Nephron (organoid): ENCODE measurements at regions not wholly inside any gene's neighbourhood (a gene's known extent, or its start where the extent isn't known, plus 50 kb on each side); places are given as distances from the start of the nearest gene placed in this dataset.
A peak's percentile ranks its signal among the peaks of the same experiment; 100 is the strongest.

Source experiments
- H3K27ac Mint-ChIP-seq, 3 experiments: 2 replicates each; pipeline ENCODE4 v1.8.0; 2020; ENCODE audit warnings: mixed read lengths in 3 of 3, mild to moderate bottlenecking in 2 of 3, moderate library complexity in 1 of 3
- H3K27me3 Mint-ChIP-seq: 2 replicates; pipeline ENCODE4 v1.8.0; 2021; ENCODE audit warnings: low read depth, mild to moderate bottlenecking, moderate library complexity, mixed read lengths
- H3K36me3 Mint-ChIP-seq: 2 replicates; pipeline ENCODE4 v1.8.0; 2020; ENCODE audit warnings: low read depth, mixed read lengths
- H3K4me1 Mint-ChIP-seq: 2 replicates; pipeline ENCODE4 v1.8.0; 2020; ENCODE audit warnings: mixed read lengths
- H3K4me3 Mint-ChIP-seq, 3 experiments: 2 replicates each; pipeline ENCODE4 v1.8.0; 2020; ENCODE audit warnings: mild to moderate bottlenecking in 3 of 3, mixed read lengths in 3 of 3, moderate library complexity in 2 of 3
- H3K9me3 Mint-ChIP-seq: 2 replicates; pipeline ENCODE4 v1.8.0; 2020; ENCODE audit warnings: mixed read lengths
- TF ChIP-seq, protein P1 (sequence below), 3 experiments: fragments of 200-600 bp; sonication (generic); IDR thresholded peaks; one replicate each; pipeline ENCODE4 v1.5.0; 2021; ENCODE audit warnings: antibody characterized with exemption in 3 of 3; ENCODE audit not compliant: unreplicated experiment in 3 of 3

DNA sequence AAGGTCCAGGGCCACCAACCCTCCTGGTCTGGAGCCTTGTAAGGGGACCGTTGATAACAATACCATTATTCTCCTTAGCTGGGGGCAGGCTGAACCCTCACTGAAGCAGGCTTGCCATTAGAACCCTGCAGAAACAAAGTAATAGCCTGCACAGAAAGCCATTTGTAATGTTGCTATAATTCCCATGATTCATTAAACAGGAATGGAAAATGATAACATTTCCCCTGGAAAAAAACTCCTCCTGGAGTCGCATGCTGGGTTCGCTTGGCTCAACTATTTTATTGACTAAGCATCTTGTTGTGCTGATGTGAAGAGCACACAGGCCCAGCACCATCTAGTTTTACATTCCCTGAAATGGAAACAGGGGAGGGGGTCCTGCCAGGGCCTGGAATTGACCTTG lies 155.6 kb upstream of the CSF3R start:
- H3K9me3 Mint-ChIP-seq: no peaks in the 10 kb centered on the region
- no peak overlapping the region for H3K4me3 Mint-ChIP-seq
- peaks cover 15% of the 10 kb centered on the region for H3K27me3 Mint-ChIP-seq
- TF ChIP-seq, protein P1, sequence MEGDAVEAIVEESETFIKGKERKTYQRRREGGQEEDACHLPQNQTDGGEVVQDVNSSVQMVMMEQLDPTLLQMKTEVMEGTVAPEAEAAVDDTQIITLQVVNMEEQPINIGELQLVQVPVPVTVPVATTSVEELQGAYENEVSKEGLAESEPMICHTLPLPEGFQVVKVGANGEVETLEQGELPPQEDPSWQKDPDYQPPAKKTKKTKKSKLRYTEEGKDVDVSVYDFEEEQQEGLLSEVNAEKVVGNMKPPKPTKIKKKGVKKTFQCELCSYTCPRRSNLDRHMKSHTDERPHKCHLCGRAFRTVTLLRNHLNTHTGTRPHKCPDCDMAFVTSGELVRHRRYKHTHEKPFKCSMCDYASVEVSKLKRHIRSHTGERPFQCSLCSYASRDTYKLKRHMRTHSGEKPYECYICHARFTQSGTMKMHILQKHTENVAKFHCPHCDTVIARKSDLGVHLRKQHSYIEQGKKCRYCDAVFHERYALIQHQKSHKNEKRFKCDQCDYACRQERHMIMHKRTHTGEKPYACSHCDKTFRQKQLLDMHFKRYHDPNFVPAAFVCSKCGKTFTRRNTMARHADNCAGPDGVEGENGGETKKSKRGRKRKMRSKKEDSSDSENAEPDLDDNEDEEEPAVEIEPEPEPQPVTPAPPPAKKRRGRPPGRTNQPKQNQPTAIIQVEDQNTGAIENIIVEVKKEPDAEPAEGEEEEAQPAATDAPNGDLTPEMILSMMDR (IDR thresholded peaks at IDR 0.05; ENCODE audit: unreplicated experiment in 3 of 3): no peak
- no peak overlapping the region for H3K27ac Mint-ChIP-seq
- H3K36me3 Mint-ChIP-seq: no peaks in the 10 kb centered on the region
- no peaks in the 10 kb centered on the region for H3K4me1 Mint-ChIP-seq

- no peak overlapping the region for H3K27ac Mint-ChIP-seq
- TF ChIP-seq, protein P1 (IDR thresholded peaks at IDR 0.05; ENCODE audit: unreplicated experiment in 3 of 3): no peak
- no peaks in the 10 kb centered on the region for H3K36me3 Mint-ChIP-seq
- no peaks in the 10 kb centered on the region for H3K4me1 Mint-ChIP-seq
- H3K4me3 Mint-ChIP-seq: no peak overlapping the region
- no peaks in the 10 kb centered on the region for H3K9me3 Mint-ChIP-seq
- peaks cover 14% of the 10 kb centered on the region for H3K27me3 Mint-ChIP-seq
Observed at GRCh38 chr1:36636206-36636605, 153.5 kb upstream of the CSF3R start.

DNA sequence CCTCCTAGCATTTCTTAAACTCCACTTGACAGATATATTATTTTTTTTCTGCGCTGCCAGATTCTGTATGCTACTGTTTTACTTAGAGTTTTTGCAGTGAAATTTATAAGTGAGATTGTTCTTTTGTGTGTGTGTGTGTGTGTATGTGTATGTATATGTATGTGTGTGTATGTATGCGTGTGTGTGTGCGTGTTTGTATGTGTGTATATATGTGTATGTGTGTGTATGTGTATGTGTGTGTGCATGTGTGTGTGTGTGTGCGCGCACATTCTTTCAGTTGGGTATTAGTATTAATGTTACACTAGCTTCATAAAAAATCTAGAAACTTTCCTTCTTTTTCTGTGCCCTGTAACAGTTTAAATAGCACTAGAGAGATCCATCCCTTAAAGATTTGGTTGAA lies 152.6 kb upstream of the CSF3R start:
- Mint-ChIP-seq H3K27ac (no peak overlapping the region), H3K9me3 (no peaks in the 10 kb centered on the region), H3K27me3 (peaks cover 19% of the 10 kb centered on the region), H3K36me3 (no peaks in the 10 kb centered on the region), H3K4me3 (no peak overlapping the region), H3K4me1 (no peaks in the 10 kb centered on the region)
- TF ChIP-seq, protein P1 (IDR thresholded peaks at IDR 0.05; ENCODE audit: unreplicated experiment in 3 of 3): no peak

DNA sequence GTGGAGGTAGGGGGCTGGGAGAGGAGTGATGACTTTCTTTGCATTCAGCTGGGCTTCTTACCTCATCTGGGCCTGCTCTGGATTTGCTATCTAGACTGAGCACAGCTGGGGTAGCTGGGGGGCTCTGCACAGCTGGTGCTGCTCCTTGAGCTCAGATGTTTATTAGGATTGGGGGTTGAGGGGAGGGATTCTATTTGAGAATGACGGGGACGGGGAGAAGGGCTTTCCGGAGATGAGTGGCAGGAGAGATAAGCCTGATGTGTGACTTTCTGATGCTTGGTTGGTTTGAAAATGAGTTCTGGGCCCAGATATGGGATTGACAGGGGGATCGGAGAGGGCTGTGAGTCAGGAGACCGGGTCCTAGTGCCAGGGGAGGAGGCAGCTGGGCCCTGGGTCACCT lies 146.1 kb upstream of the CSF3R start:
- H3K27ac Mint-ChIP-seq: peak overlapping the region in 1 of 3 experiments; percentile 2
- H3K4me1 Mint-ChIP-seq: peaks cover 12% of the 10 kb centered on the region
- no peaks in the 10 kb centered on the region for H3K36me3 Mint-ChIP-seq
- peaks cover 44% of the 10 kb centered on the region for H3K27me3 Mint-ChIP-seq
- no peaks in the 10 kb centered on the region for H3K9me3 Mint-ChIP-seq
- TF ChIP-seq, protein P1 (IDR thresholded peaks at IDR 0.05; ENCODE audit: unreplicated experiment in 3 of 3): no peak
- H3K4me3 Mint-ChIP-seq: no peak overlapping the region

DNA sequence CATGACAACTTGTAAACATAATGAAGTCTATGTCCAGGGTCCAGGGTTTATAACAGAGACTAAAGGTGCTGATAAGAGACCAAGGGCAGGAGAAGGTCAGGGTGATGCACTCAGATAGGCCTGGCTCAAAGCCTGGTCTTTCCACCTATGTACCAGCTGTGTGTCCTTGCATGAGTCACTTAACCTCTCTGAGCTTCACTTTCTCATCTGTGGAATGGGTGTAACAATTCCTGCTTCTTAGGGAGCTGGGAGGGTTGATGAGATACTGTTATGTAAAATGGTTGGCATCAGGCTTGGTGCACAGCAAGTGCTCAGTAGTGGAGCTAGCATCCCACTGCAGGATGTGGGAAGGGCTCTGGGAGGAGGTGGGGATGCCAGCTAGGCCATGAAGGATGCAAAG lies 143.7 kb upstream of the CSF3R start:
- Mint-ChIP-seq H3K9me3 (no peaks in the 10 kb centered on the region), H3K4me1 (peaks cover 22% of the 10 kb centered on the region), H3K27ac (no peak overlapping the region), H3K27me3 (peaks cover 56% of the 10 kb centered on the region), H3K4me3 (no peak overlapping the region), H3K36me3 (no peaks in the 10 kb centered on the region)
- TF ChIP-seq, protein P1 (IDR thresholded peaks at IDR 0.05; ENCODE audit: unreplicated experiment in 3 of 3): no peak

DNA sequence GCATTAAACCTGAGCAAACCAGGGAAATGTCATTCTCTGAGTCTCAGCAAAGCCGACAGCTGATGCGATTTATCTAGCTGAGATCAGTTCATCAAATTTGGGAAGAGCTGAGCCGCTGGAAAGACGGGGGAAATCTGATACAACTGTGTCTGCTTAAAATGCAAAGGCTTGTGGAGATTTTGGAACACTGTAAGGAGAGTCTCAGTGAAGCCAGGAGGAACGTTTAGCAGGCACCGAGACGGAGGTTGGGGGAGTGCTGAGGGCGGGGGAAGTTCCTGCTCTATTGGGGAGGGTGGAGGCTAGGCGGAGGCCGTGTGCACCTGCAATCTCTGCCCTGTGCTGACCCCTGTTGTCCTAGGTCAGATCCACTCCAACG lies 143.2 kb upstream of the CSF3R start:
- TF ChIP-seq, protein P1 (IDR thresholded peaks at IDR 0.05; ENCODE audit: unreplicated experiment in 3 of 3): no peak
- H3K27ac Mint-ChIP-seq: peak overlapping the region in 1 of 3 experiments; percentile 5
- H3K4me3 Mint-ChIP-seq: no peak overlapping the region
- H3K9me3 Mint-ChIP-seq: no peaks in the 10 kb centered on the region
- H3K36me3 Mint-ChIP-seq: no peaks in the 10 kb centered on the region
- peaks cover 52% of the 10 kb centered on the region for H3K27me3 Mint-ChIP-seq
- peaks cover 22% of the 10 kb centered on the region for H3K4me1 Mint-ChIP-seq
